K562 (cell line): ENCODE measurements at regions not wholly inside any gene's neighbourhood (a gene's known extent, or its start where the extent isn't known, plus 50 kb on each side); places are given as distances from the start of the nearest gene placed in this dataset.
"Not testable (repeated sequence)": the region's sequence is repeated elsewhere in the genome, so short reads cannot be mapped to it uniquely, and the experiment has no call there.

Experiments used
- ATAC-seq: fragments of 200-7000 bp; cut with Tn5 transposase; 3 replicates; pipeline ENCODE4 v1.9.1; 2020; ENCODE audit warnings: moderate library complexity
- BruUV-seq: library from RNA; stranded (reverse); fragments of 400-500 nt; replicated peaks from 2 replicates; lab custom pipeline; 2021; lab: Mats Ljungman, UMichigan
- CTCF ChIA-PET: fragments of 300-600 bp; formaldehyde crosslinking; extraction: SDS; loops from one replicate; lab custom pipeline; 2021; ENCODE audit warnings: low intra/inter-chr PET ratio; lab: Yijun Ruan, JAX
- POLR2A ChIA-PET: fragments of 300-600, 350-650 bp; sonication (Branson Sonifier 250); formaldehyde crosslinking; extraction: SDS; loops from one replicate; lab custom pipeline; 2021; ENCODE audit warnings: antibody characterized with exemption, inconsistent platforms; lab: Yijun Ruan, JAX
- DNase-seq, 4 experiments: peaks; one replicate each; pipeline versions ENCODE4 v3.0.0 to v3.0.0-alpha.2; 2011 to 2018; ENCODE audit warnings: low spot score in 3 of 4, mixed read lengths in 3 of 4; ENCODE audit errors: extremely low read depth in 1 of 4
- FAIRE-seq: peaks from 2 replicates; lab custom pipeline; 2011; peaks lifted over from hg19 to GRCh38; lab: Jason Lieb, UNC
- H2AFZ ChIP-seq: 2 replicates; pipeline ENCODE4 v1.6.0; 2011; ENCODE audit warnings: low read depth, low read length, control low read depth, inconsistent platforms
- H3K27ac ChIP-seq: fragments of 200-600 bp; 3 replicates; pipeline ENCODE4 v1.8.0; 2011; ENCODE audit warnings: low read depth, mild to moderate bottlenecking, control low read depth, inconsistent platforms, low read length, moderate library complexity, mixed read lengths; ENCODE audit errors: extremely low read depth
- H3K27me3 ChIP-seq, 2 experiments: fragments of 300-600 bp in 1 of 2; 2 replicates in 1 of 2; 3 replicates in 1 of 2; pipeline versions ENCODE4 v1.6.0 to v1.8.0; 2011; ENCODE audit warnings: inconsistent platforms in 2 of 2, low read length in 2 of 2, mild to moderate bottlenecking in 1 of 2, mixed read lengths in 1 of 2, moderate library complexity in 1 of 2; ENCODE audit not compliant: control insufficient read depth in 2 of 2, insufficient read depth in 2 of 2
- H3K36me3 ChIP-seq: fragments of 300-600 bp; 3 replicates; pipeline ENCODE4 v1.8.0; 2011; ENCODE audit warnings: mild to moderate bottlenecking, low read length, inconsistent platforms; ENCODE audit not compliant: control insufficient read depth, insufficient read depth
- H3K4me1 ChIP-seq, 2 experiments: fragments of 200-600 bp in 1 of 2; replicated peaks in 1 of 2; 2 replicates in 1 of 2; 3 replicates in 1 of 2; pipeline versions ENCODE4 v1.5.1 to v1.8.0; 2011; ENCODE audit warnings: inconsistent platforms in 2 of 2, low read length in 2 of 2, mild to moderate bottlenecking in 1 of 2, mixed read lengths in 1 of 2, moderate library complexity in 1 of 2; ENCODE audit not compliant: control insufficient read depth in 2 of 2, insufficient read depth in 2 of 2
- H3K4me2 ChIP-seq: 2 replicates; pipeline ENCODE4 v1.6.1; 2011; ENCODE audit warnings: low read length, control low read depth, inconsistent platforms, mixed read lengths; ENCODE audit not compliant: insufficient read depth
- H3K4me3 ChIP-seq: fragments of 200-600 bp; sonication (generic), shearing (Covaris generic); 2 replicates; pipeline ENCODE4 v1.5.1; 2016; ENCODE audit warnings: control low read depth, inconsistent platforms
- H3K79me2 ChIP-seq: fragments of 200-600 bp; 3 replicates; pipeline ENCODE4 v1.8.0; 2011; ENCODE audit warnings: low read length, inconsistent platforms; ENCODE audit not compliant: control insufficient read depth, insufficient read depth
- H3K9ac ChIP-seq, 2 experiments: 2 replicates each; pipeline versions ENCODE4 v1.6.0 to v1.6.1; 2011; ENCODE audit warnings: low read depth in 2 of 2, low read length in 2 of 2, control low read depth in 1 of 2, inconsistent platforms in 1 of 2, mild to moderate bottlenecking in 1 of 2, mixed read lengths in 1 of 2; ENCODE audit not compliant: insufficient read depth in 1 of 2
- H3K9me1 ChIP-seq: one replicate; pipeline ENCODE4 v1.6.0; 2011; ENCODE audit warnings: inconsistent platforms, mild to moderate bottlenecking, low read length, moderate library complexity; ENCODE audit not compliant: control insufficient read depth, insufficient read depth
- H3K9me3 ChIP-seq: replicated peaks from 2 replicates; pipeline ENCODE4 v1.5.1; 2011; ENCODE audit warnings: low read depth, low read length, inconsistent platforms; ENCODE audit not compliant: control insufficient read depth, insufficient read depth
- H4K20me1 ChIP-seq: replicated peaks from 2 replicates; pipeline ENCODE4 v1.6.1; 2011; ENCODE audit warnings: low read length, inconsistent platforms, mixed read lengths; ENCODE audit not compliant: control insufficient read depth, insufficient read depth
- AFF1 ChIP-seq, 2 experiments: fragments of 450-650 bp; IDR thresholded peaks; 2 replicates each; pipeline ENCODE4 v1.6.1; 2018; ENCODE audit warnings: mild to moderate bottlenecking in 2 of 2, low read depth in 1 of 2; ENCODE audit not compliant: partially characterized antibody in 2 of 2
- BACH1 ChIP-seq: fragments of 200-800 bp; sonication (Bioruptor generic); IDR thresholded peaks from 2 replicates; pipeline ENCODE4 v1.6.1; 2016; ENCODE audit warnings: missing genetic modification characterization, missing compliant biosample characterization
- GATA2 ChIP-seq: sonication (generic); formaldehyde crosslinking; IDR thresholded peaks from 2 replicates; pipeline ENCODE4 v1.4.0; 2020; ENCODE audit warnings: mild to moderate bottlenecking, missing genetic modification reagents
- JUND ChIP-seq, 2 experiments: IDR thresholded peaks; 2 replicates in 1 of 2; 3 replicates in 1 of 2; pipeline ENCODE4 v1.6.1; 2011; ENCODE audit warnings: borderline replicate concordance in 2 of 2, low read depth in 2 of 2, low read length in 2 of 2, improper control_type of control experiment in 1 of 2, missing biosample characterization in 1 of 2, missing genetic modification characterization in 1 of 2, missing genetic modification reagents in 1 of 2
- MNT ChIP-seq, 2 experiments: fragments of 450-650 bp; conservative IDR thresholded peaks; 2 replicates each; pipeline ENCODE4 v1.6.1; 2017; ENCODE audit warnings: mild to moderate bottlenecking in 2 of 2, moderate library complexity in 2 of 2
- MYNN ChIP-seq, 2 experiments: sonication (generic); formaldehyde crosslinking in 1 of 2; IDR thresholded peaks; 2 replicates each; pipeline versions ENCODE4 v1.5.0 to v1.6.1; 2016 to 2020; ENCODE audit warnings: antibody characterized with exemption in 1 of 2, missing genetic modification reagents in 1 of 2
- RCOR1 ChIP-seq, 2 experiments: IDR thresholded peaks; 2 replicates each; pipeline ENCODE4 v1.6.1; 2012; ENCODE audit warnings: low read depth in 2 of 2, low read length in 2 of 2, borderline replicate concordance in 1 of 2, improper control_type of control experiment in 1 of 2
- TEAD4 ChIP-seq, 2 experiments: sonication (generic) in 1 of 2; formaldehyde crosslinking in 1 of 2; IDR thresholded peaks; 2 replicates each; pipeline versions ENCODE4 v1.6.1 to v1.8.0; 2012 to 2022; ENCODE audit warnings: borderline replicate concordance in 1 of 2, inconsistent platforms in 1 of 2, low read length in 1 of 2, mild to moderate bottlenecking in 1 of 2, missing genetic modification reagents in 1 of 2
- WGBS: fragments of 100-300 bp; shearing (Covaris generic); methylation state at CpG from one replicate; pipeline ENCODE4 v1.1.6; 2016; ENCODE audit warnings: low coverage, mixed read lengths; ENCODE audit not compliant: insufficient coverage; ENCODE audit errors: missing lambda C conversion rate; 5-methylcytosine and 5-hydroxymethylcytosine counted together
- in situ Hi-C: fragments of 300-500 bp; cut with MboI; formaldehyde crosslinking; loops from 4 replicates; pipeline ENCODE4 v1.15.0; 2018; ENCODE audit warnings: inconsistent platforms, mixed read lengths
- intact Hi-C: fragments of 100-400 bp; cut with micrococcal nuclease; formaldehyde crosslinking; loops from 2 replicates; pipeline ENCODE4 v1.14.2; 2022
- TF ChIP-seq, protein P1 (sequence below), 2 experiments: fragments of 450-650 bp; IDR thresholded peaks; 2 replicates each; pipeline ENCODE4 v1.6.1; 2016

DNA sequence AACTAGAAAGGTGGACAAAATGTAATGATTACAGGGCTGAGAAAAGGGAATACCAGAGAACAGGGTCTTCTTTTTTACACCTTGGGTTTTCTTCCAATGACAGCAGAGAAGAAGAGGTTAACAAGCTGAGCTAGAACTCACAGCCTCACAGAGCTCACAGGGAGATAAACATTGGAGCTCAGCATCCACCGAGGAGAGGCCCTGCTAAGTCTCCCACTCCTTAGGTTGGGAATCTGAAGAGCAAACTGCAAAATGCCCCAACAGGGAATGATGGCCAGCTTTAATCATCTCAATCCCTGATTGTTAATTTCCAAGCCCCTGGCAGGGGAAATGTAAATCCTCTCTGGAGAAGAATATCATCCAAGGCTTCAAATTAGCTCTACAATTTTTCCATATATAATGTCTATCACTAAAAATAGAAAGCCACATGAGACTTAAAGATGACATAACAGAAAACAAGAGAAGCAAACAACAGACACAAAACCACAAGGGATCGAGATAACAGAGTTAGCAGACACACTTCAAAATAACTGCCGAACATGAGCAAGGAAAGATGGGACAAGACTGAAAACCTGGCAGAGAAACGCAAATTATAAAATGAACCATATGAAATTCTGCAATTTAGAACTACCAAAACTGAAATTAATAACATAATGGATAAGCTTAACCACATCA, 66.1 kb upstream of the ZSCAN2 start:
- peak overlapping the region; percentile 25; the same call in 1 of the 2 replicates for H3K4me2 ChIP-seq
- FAIRE-seq: peak; percentile 48
- peak in 2 of 4 experiments; percentile 19 to 55 for DNase-seq
- intact Hi-C loops; H3K27me3 ChIP-seq; H3K36me3 ChIP-seq; H3K9me3 ChIP-seq; H3K4me3 ChIP-seq; H3K9me1 ChIP-seq; in situ Hi-C loops; H3K4me1 ChIP-seq; BruUV-seq; H2AFZ ChIP-seq; H4K20me1 ChIP-seq; CTCF ChIA-PET; POLR2A ChIA-PET; H3K79me2 ChIP-seq; H3K9ac ChIP-seq; TF ChIP-seq TEAD4 (CRISPR knock-in tag; IDR thresholded peaks at IDR 0.05; ENCODE audit: borderline replicate concordance); MYNN (CRISPR knock-in tag; IDR thresholded peaks at IDR 0.05); JUND (tag; IDR thresholded peaks at IDR 0.05; ENCODE audit: borderline replicate concordance, low read depth, low read length): not testable (repeated sequence)
- peak overlapping the region; percentile 69 for H3K27ac ChIP-seq
- peak; percentile 87 for ATAC-seq
- 0% methylated on average over 4 of the region's 4 CpGs for WGBS
- 0 out of 4 replicates have a peak, but pooled peaks of 1 of the 2 experiments have one; percentile 31 for TF ChIP-seq RCOR1 (IDR thresholded peaks at IDR 0.05; ENCODE audit: borderline replicate concordance in 1 of 2, low read depth in 2 of 2, low read length in 2 of 2)
- TF ChIP-seq, protein P1, sequence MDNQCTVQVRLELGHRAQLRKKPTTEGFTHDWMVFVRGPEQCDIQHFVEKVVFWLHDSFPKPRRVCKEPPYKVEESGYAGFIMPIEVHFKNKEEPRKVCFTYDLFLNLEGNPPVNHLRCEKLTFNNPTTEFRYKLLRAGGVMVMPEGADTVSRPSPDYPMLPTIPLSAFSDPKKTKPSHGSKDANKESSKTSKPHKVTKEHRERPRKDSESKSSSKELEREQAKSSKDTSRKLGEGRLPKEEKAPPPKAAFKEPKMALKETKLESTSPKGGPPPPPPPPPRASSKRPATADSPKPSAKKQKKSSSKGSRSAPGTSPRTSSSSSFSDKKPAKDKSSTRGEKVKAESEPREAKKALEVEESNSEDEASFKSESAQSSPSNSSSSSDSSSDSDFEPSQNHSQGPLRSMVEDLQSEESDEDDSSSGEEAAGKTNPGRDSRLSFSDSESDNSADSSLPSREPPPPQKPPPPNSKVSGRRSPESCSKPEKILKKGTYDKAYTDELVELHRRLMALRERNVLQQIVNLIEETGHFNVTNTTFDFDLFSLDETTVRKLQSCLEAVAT (IDR thresholded peaks at IDR 0.05): peak in 1 of 2 experiments; percentile 98; a peak in 2 of 4 replicates
- TF ChIP-seq TEAD4 (IDR thresholded peaks at IDR 0.05; ENCODE audit: low read length): peak; percentile 21; the same call in 1 of the 2 replicates
- peak; percentile 32; the same call in 1 of the 2 replicates for TF ChIP-seq BACH1 (tag)
- TF ChIP-seq GATA2 (CRISPR knock-in tag): 0 out of 2 replicates have a peak, but pooled peaks have one; percentile 18
- peak in 1 of 2 experiments; percentile 48; a peak in 1 of 4 replicates for TF ChIP-seq MNT (conservative IDR thresholded peaks at IDR 0.05)
- TF ChIP-seq MYNN (IDR thresholded peaks at IDR 0.05): peak; percentile 76
- peak in 1 of 2 experiments; percentile 53 for TF ChIP-seq AFF1 (IDR thresholded peaks at IDR 0.05; ENCODE audit: low read depth in 1 of 2, partially characterized antibody in 2 of 2)
- peak; percentile 23; the same call in 1 of the 2 replicates for TF ChIP-seq JUND (IDR thresholded peaks at IDR 0.05; ENCODE audit: borderline replicate concordance, low read depth, low read length)
